ENCODE measurements at regions not wholly inside any gene's neighbourhood (a gene's known extent, or its start where the extent isn't known, plus 50 kb on each side); places are given as distances from the start of the nearest gene placed in this dataset.

- ChIA-PET CTCF (no interaction called here), POLR2A (no interaction called here)
- no peaks in the 10 kb centered on the region for H3K9me3 Mint-ChIP-seq (ENCODE audit: unreplicated experiment)
- no peaks in the 10 kb centered on the region for H3K9me3 ChIP-seq
- no peaks in the 10 kb centered on the region for H3K27me3 Mint-ChIP-seq (ENCODE audit: insufficient read depth, unreplicated experiment)
- BruUV-seq (replicated peaks): no TSS peak
- DNase-seq: no peak
- H3K36me3 ChIP-seq (ENCODE audit: control insufficient read depth, insufficient read depth, low read length): no peaks in the 10 kb centered on the region
- no peak overlapping the region for H3K4me3 Mint-ChIP-seq (ENCODE audit: unreplicated experiment)
- no peaks in the 10 kb centered on the region for H3K36me3 Mint-ChIP-seq (ENCODE audit: insufficient read depth, unreplicated experiment)
- no peaks in the 10 kb centered on the region for H3K4me1 Mint-ChIP-seq (ENCODE audit: low read depth, unreplicated experiment)
- H3K27me3 ChIP-seq (replicated peaks; ENCODE audit: control insufficient read depth, insufficient read depth, low read length): no peaks in the 10 kb centered on the region
- peaks cover 5% of the 10 kb centered on the region for H3K4me1 ChIP-seq
- TF ChIP-seq CTCF (IDR thresholded peaks at IDR 0.05; ENCODE audit: insufficient read depth in 1 of 2, low read depth in 1 of 2, low read length in 1 of 2, severe bottlenecking in 1 of 2, unreplicated experiment in 1 of 2): no peak
- no peak overlapping the region for H3K4me3 ChIP-seq (ENCODE audit: low read depth, low read length)
- H3K27ac Mint-ChIP-seq (ENCODE audit: unreplicated experiment): no peak overlapping the region
- intact Hi-C loops (cut with micrococcal nuclease; ENCODE audit: unreplicated experiment): no loop called here
These were observed 1932.2 kb upstream of the CELF4 start for GRCh38 chr18:39497821-39498220.

GRCh38 chr18:39496986-39497385, 1931.4 kb upstream of the CELF4 start:
- no peaks in the 10 kb centered on the region for H3K4me1 Mint-ChIP-seq (ENCODE audit: low read depth, unreplicated experiment)
- H3K27me3 Mint-ChIP-seq (ENCODE audit: insufficient read depth, unreplicated experiment): no peaks in the 10 kb centered on the region
- H3K36me3 Mint-ChIP-seq (ENCODE audit: insufficient read depth, unreplicated experiment): no peaks in the 10 kb centered on the region
- Histone ChIP-seq H3K27me3 (replicated peaks; ENCODE audit: control insufficient read depth, insufficient read depth, low read length) (no peaks in the 10 kb centered on the region), H3K9me3 (no peaks in the 10 kb centered on the region), H3K4me3 (ENCODE audit: low read depth, low read length) (no peak overlapping the region), H3K36me3 (ENCODE audit: control insufficient read depth, insufficient read depth, low read length) (no peaks in the 10 kb centered on the region), H3K4me1 (peaks cover 5% of the 10 kb centered on the region)
- no peak for TF ChIP-seq CTCF (IDR thresholded peaks at IDR 0.05; ENCODE audit: insufficient read depth in 1 of 2, low read depth in 1 of 2, low read length in 1 of 2, severe bottlenecking in 1 of 2, unreplicated experiment in 1 of 2)
- POLR2A ChIA-PET: no interaction called here
- no peak for DNase-seq
- no peak overlapping the region for H3K4me3 Mint-ChIP-seq (ENCODE audit: unreplicated experiment)
- intact Hi-C loops (cut with micrococcal nuclease; ENCODE audit: unreplicated experiment): no loop called here
- BruUV-seq (replicated peaks): no TSS peak
- CTCF ChIA-PET: no interaction called here
- no peaks in the 10 kb centered on the region for H3K9me3 Mint-ChIP-seq (ENCODE audit: unreplicated experiment)
- H3K27ac Mint-ChIP-seq (ENCODE audit: unreplicated experiment): no peak overlapping the region

- CTCF ChIA-PET: no interaction called here
- no TSS peak for BruUV-seq (replicated peaks)
These were observed 1928.8 kb upstream of the CELF4 start for GRCh38 chr18:39494211-39494896.

More at GRCh38 chr18:39494211-39494896, 1928.8 kb upstream of the CELF4 start:
- Mint-ChIP-seq H3K4me1 (ENCODE audit: low read depth, unreplicated experiment) (no peaks in the 10 kb centered on the region), H3K9me3 (ENCODE audit: unreplicated experiment) (no peaks in the 10 kb centered on the region), H3K36me3 (ENCODE audit: insufficient read depth, unreplicated experiment) (no peaks in the 10 kb centered on the region), H3K27ac (ENCODE audit: unreplicated experiment) (no peak overlapping the region), H3K27me3 (ENCODE audit: insufficient read depth, unreplicated experiment) (no peaks in the 10 kb centered on the region), H3K4me3 (ENCODE audit: unreplicated experiment) (peak overlapping the region; percentile 38)
- no peaks in the 10 kb centered on the region for H3K27me3 ChIP-seq (replicated peaks; ENCODE audit: control insufficient read depth, insufficient read depth, low read length)
- H3K9me3 ChIP-seq: no peaks in the 10 kb centered on the region
- no peaks in the 10 kb centered on the region for H3K36me3 ChIP-seq (ENCODE audit: control insufficient read depth, insufficient read depth, low read length)
- peak in 1 of 2 experiments; percentile 6 for DNase-seq
- intact Hi-C loops (cut with micrococcal nuclease; ENCODE audit: unreplicated experiment): loop anchor here (2.0 kb wide), 1 partner anchor 28 kb away; no protein-coding TSS in a partner anchor
- H3K4me1 ChIP-seq: peaks cover 5% of the 10 kb centered on the region
- POLR2A ChIA-PET: no interaction called here
- no peak for TF ChIP-seq CTCF (IDR thresholded peaks at IDR 0.05; ENCODE audit: insufficient read depth in 1 of 2, low read depth in 1 of 2, low read length in 1 of 2, severe bottlenecking in 1 of 2, unreplicated experiment in 1 of 2)
- H3K4me3 ChIP-seq (ENCODE audit: low read depth, low read length): no peak overlapping the region

Measured in Caco-2 (cell line).